SU-DHL-6 (cell line): ENCODE measurements at regions not wholly inside any gene's neighbourhood (a gene's known extent, or its start where the extent isn't known, plus 50 kb on each side); places are given as distances from the start of the nearest gene placed in this dataset.

Source experiments
- EZH2phosphoT487 ChIP-seq: fragments of 200-600 bp; sonication (generic), shearing (Covaris generic); conservative IDR thresholded peaks from 2 replicates; pipeline ENCODE4 v1.6.1; 2018; ENCODE audit warnings: mild to moderate bottlenecking, antibody characterized with exemption, low read length, moderate library complexity, mixed read lengths
- TF ChIP-seq, protein P1 (sequence below): fragments of 200-600 bp; sonication (generic); IDR thresholded peaks from one replicate; pipeline ENCODE4 v1.5.1; 2017; ENCODE audit warnings: antibody characterized with exemption, mild to moderate bottlenecking, low read length, moderate library complexity; ENCODE audit not compliant: insufficient read depth, poor library complexity, severe bottlenecking

DNA sequence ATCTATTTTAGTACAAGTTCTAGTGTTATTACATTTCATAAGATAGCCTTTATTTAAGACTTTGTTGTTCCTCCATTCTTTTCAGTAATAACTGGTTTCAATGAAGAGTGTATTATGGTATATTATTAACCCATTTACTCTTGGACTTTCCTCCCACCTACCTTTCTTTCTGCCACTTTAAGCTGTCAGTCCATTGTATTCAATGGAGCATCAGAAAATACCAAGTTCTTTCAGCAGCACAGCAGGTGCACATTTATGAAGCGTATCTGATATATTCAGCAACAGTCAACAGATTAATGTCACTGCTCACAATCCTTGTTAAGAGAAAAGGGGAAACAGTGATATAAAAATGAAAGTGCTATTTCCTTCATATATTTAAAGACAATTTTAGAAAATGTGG, 660.9 kb downstream of the C12orf50 start:
- TF ChIP-seq, protein P1, sequence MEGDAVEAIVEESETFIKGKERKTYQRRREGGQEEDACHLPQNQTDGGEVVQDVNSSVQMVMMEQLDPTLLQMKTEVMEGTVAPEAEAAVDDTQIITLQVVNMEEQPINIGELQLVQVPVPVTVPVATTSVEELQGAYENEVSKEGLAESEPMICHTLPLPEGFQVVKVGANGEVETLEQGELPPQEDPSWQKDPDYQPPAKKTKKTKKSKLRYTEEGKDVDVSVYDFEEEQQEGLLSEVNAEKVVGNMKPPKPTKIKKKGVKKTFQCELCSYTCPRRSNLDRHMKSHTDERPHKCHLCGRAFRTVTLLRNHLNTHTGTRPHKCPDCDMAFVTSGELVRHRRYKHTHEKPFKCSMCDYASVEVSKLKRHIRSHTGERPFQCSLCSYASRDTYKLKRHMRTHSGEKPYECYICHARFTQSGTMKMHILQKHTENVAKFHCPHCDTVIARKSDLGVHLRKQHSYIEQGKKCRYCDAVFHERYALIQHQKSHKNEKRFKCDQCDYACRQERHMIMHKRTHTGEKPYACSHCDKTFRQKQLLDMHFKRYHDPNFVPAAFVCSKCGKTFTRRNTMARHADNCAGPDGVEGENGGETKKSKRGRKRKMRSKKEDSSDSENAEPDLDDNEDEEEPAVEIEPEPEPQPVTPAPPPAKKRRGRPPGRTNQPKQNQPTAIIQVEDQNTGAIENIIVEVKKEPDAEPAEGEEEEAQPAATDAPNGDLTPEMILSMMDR, result no peak
- TF ChIP-seq EZH2phosphoT487, result no peak
